K562 (cell line): ENCODE measurements at regions not wholly inside any gene's neighbourhood (a gene's known extent, or its start where the extent isn't known, plus 50 kb on each side); places are given as distances from the start of the nearest gene placed in this dataset.

ENCODE experiments used
- ATAC-seq: fragments of 200-7000 bp; cut with Tn5 transposase; 3 replicates; pipeline ENCODE4 v1.9.1; 2020; ENCODE audit warnings: moderate library complexity
- BruUV-seq: library from RNA; stranded (reverse); fragments of 400-500 nt; replicated peaks from 2 replicates; lab custom pipeline; 2021; lab: Mats Ljungman, UMichigan
- CTCF ChIA-PET: fragments of 300-600 bp; formaldehyde crosslinking; extraction: SDS; loops from one replicate; lab custom pipeline; 2021; ENCODE audit warnings: low intra/inter-chr PET ratio; lab: Yijun Ruan, JAX
- POLR2A ChIA-PET: fragments of 300-600, 350-650 bp; sonication (Branson Sonifier 250); formaldehyde crosslinking; extraction: SDS; loops from one replicate; lab custom pipeline; 2021; ENCODE audit warnings: antibody characterized with exemption, inconsistent platforms; lab: Yijun Ruan, JAX
- DNase-seq, 4 experiments: peaks; one replicate each; pipeline versions ENCODE4 v3.0.0 to v3.0.0-alpha.2; 2011 to 2018; ENCODE audit warnings: low spot score in 3 of 4, mixed read lengths in 3 of 4; ENCODE audit errors: extremely low read depth in 1 of 4
- FAIRE-seq: peaks from 2 replicates; lab custom pipeline; 2011; peaks lifted over from hg19 to GRCh38; lab: Jason Lieb, UNC
- H2AFZ ChIP-seq: 2 replicates; pipeline ENCODE4 v1.6.0; 2011; ENCODE audit warnings: low read depth, low read length, control low read depth, inconsistent platforms
- H3K27ac ChIP-seq: fragments of 200-600 bp; 3 replicates; pipeline ENCODE4 v1.8.0; 2011; ENCODE audit warnings: low read depth, mild to moderate bottlenecking, control low read depth, inconsistent platforms, low read length, moderate library complexity, mixed read lengths; ENCODE audit errors: extremely low read depth
- H3K27me3 ChIP-seq, 2 experiments: fragments of 300-600 bp in 1 of 2; 2 replicates in 1 of 2; 3 replicates in 1 of 2; pipeline versions ENCODE4 v1.6.0 to v1.8.0; 2011; ENCODE audit warnings: inconsistent platforms in 2 of 2, low read length in 2 of 2, mild to moderate bottlenecking in 1 of 2, mixed read lengths in 1 of 2, moderate library complexity in 1 of 2; ENCODE audit not compliant: control insufficient read depth in 2 of 2, insufficient read depth in 2 of 2
- H3K36me3 ChIP-seq: fragments of 300-600 bp; 3 replicates; pipeline ENCODE4 v1.8.0; 2011; ENCODE audit warnings: mild to moderate bottlenecking, low read length, inconsistent platforms; ENCODE audit not compliant: control insufficient read depth, insufficient read depth
- H3K4me1 ChIP-seq, 2 experiments: fragments of 200-600 bp in 1 of 2; replicated peaks in 1 of 2; 2 replicates in 1 of 2; 3 replicates in 1 of 2; pipeline versions ENCODE4 v1.5.1 to v1.8.0; 2011; ENCODE audit warnings: inconsistent platforms in 2 of 2, low read length in 2 of 2, mild to moderate bottlenecking in 1 of 2, mixed read lengths in 1 of 2, moderate library complexity in 1 of 2; ENCODE audit not compliant: control insufficient read depth in 2 of 2, insufficient read depth in 2 of 2
- H3K4me2 ChIP-seq: 2 replicates; pipeline ENCODE4 v1.6.1; 2011; ENCODE audit warnings: low read length, control low read depth, inconsistent platforms, mixed read lengths; ENCODE audit not compliant: insufficient read depth
- H3K4me3 ChIP-seq: fragments of 200-600 bp; sonication (generic), shearing (Covaris generic); 2 replicates; pipeline ENCODE4 v1.5.1; 2016; ENCODE audit warnings: control low read depth, inconsistent platforms
- H3K79me2 ChIP-seq: fragments of 200-600 bp; 3 replicates; pipeline ENCODE4 v1.8.0; 2011; ENCODE audit warnings: low read length, inconsistent platforms; ENCODE audit not compliant: control insufficient read depth, insufficient read depth
- H3K9ac ChIP-seq, 2 experiments: 2 replicates each; pipeline versions ENCODE4 v1.6.0 to v1.6.1; 2011; ENCODE audit warnings: low read depth in 2 of 2, low read length in 2 of 2, control low read depth in 1 of 2, inconsistent platforms in 1 of 2, mild to moderate bottlenecking in 1 of 2, mixed read lengths in 1 of 2; ENCODE audit not compliant: insufficient read depth in 1 of 2
- H3K9me1 ChIP-seq: one replicate; pipeline ENCODE4 v1.6.0; 2011; ENCODE audit warnings: inconsistent platforms, mild to moderate bottlenecking, low read length, moderate library complexity; ENCODE audit not compliant: control insufficient read depth, insufficient read depth
- H3K9me3 ChIP-seq: replicated peaks from 2 replicates; pipeline ENCODE4 v1.5.1; 2011; ENCODE audit warnings: low read depth, low read length, inconsistent platforms; ENCODE audit not compliant: control insufficient read depth, insufficient read depth
- H4K20me1 ChIP-seq: replicated peaks from 2 replicates; pipeline ENCODE4 v1.6.1; 2011; ENCODE audit warnings: low read length, inconsistent platforms, mixed read lengths; ENCODE audit not compliant: control insufficient read depth, insufficient read depth
- CBFA2T2 ChIP-seq: fragments of 450-650 bp; conservative IDR thresholded peaks from 2 replicates; pipeline ENCODE4 v1.6.1; 2017; ENCODE audit warnings: mild to moderate bottlenecking
- E2F3 ChIP-seq: fragments of 250-450 bp; sonication (Bioruptor Pico); IDR thresholded peaks from 2 replicates; pipeline ENCODE4 v1.4.0; 2020; ENCODE audit warnings: mild to moderate bottlenecking
- ETV6 ChIP-seq, 3 experiments: fragments of 150-350 bp in 1 of 3; sonication (generic) in 1 of 3; formaldehyde crosslinking in 1 of 3; IDR thresholded peaks; 2 replicates each; pipeline versions ENCODE4 v1.6.1 to v1.8.0; 2014 to 2022; ENCODE audit warnings: borderline replicate concordance in 2 of 3, low read depth in 2 of 3, antibody characterized with exemption in 1 of 3, low read length in 1 of 3, mild to moderate bottlenecking in 1 of 3, missing genetic modification reagents in 1 of 3
- FOXP1 ChIP-seq: sonication (generic); formaldehyde crosslinking; IDR thresholded peaks from 2 replicates; pipeline ENCODE4 v1.8.0; 2022; ENCODE audit warnings: mild to moderate bottlenecking, missing genetic modification reagents
- HDGF ChIP-seq: fragments of 450-650 bp; IDR thresholded peaks from 2 replicates; pipeline ENCODE4 v1.6.1; 2016
- IFI16 ChIP-seq: fragments of 250-450 bp; sonication (Bioruptor Pico); IDR thresholded peaks from 2 replicates; pipeline ENCODE4 v2.1.2; 2022; ENCODE audit warnings: mild to moderate bottlenecking, inconsistent platforms
- NFRKB ChIP-seq: fragments of 450-650 bp; IDR thresholded peaks from 2 replicates; pipeline ENCODE4 v1.6.1; 2016; ENCODE audit warnings: low read depth
- PHF8 ChIP-seq: fragments of 200-600 bp; sonication (generic); IDR thresholded peaks from 2 replicates; pipeline ENCODE4 v1.6.1; 2012; ENCODE audit warnings: mixed run types, mild to moderate bottlenecking, inconsistent platforms, low read length, moderate library complexity, borderline replicate concordance
- RCOR1 ChIP-seq, 2 experiments: IDR thresholded peaks; 2 replicates each; pipeline ENCODE4 v1.6.1; 2012; ENCODE audit warnings: low read depth in 2 of 2, low read length in 2 of 2, borderline replicate concordance in 1 of 2, improper control_type of control experiment in 1 of 2
- SAP30 ChIP-seq: fragments of 200-600 bp; sonication (generic); IDR thresholded peaks from 2 replicates; pipeline ENCODE4 v1.6.1; 2012; ENCODE audit warnings: borderline replicate concordance, low read depth, mild to moderate bottlenecking, moderate library complexity, low read length, control low read depth, inconsistent platforms; ENCODE audit not compliant: insufficient read depth, poor library complexity, severe bottlenecking
- STAG1 ChIP-seq: sonication (generic); formaldehyde crosslinking; IDR thresholded peaks from 2 replicates; pipeline ENCODE4 v1.5.0; 2020; ENCODE audit warnings: missing genetic modification reagents, borderline replicate concordance
- TEAD4 ChIP-seq, 2 experiments: sonication (generic) in 1 of 2; formaldehyde crosslinking in 1 of 2; IDR thresholded peaks; 2 replicates each; pipeline versions ENCODE4 v1.6.1 to v1.8.0; 2012 to 2022; ENCODE audit warnings: borderline replicate concordance in 1 of 2, inconsistent platforms in 1 of 2, low read length in 1 of 2, mild to moderate bottlenecking in 1 of 2, missing genetic modification reagents in 1 of 2
- TFAM ChIP-seq: fragments of 250-450 bp; sonication (Bioruptor Pico); conservative IDR thresholded peaks from 2 replicates; pipeline ENCODE4 v1.5.0; 2021; ENCODE audit warnings: mild to moderate bottlenecking, moderate library complexity
- THAP12 ChIP-seq: fragments of 250-450 bp; sonication (Bioruptor Pico); IDR thresholded peaks from 2 replicates; pipeline ENCODE4 v1.9.0; 2021; ENCODE audit warnings: mild to moderate bottlenecking, inconsistent platforms
- TSC22D4 ChIP-seq: fragments of 450-650 bp; IDR thresholded peaks from 2 replicates; pipeline ENCODE4 v1.6.1; 2016; ENCODE audit warnings: missing genetic modification characterization, missing biosample characterization, control low read depth
- ZNF347 ChIP-seq: fragments of 450-650 bp; formaldehyde crosslinking; IDR thresholded peaks from 2 replicates; pipeline ENCODE4 v1.4.0; 2020; ENCODE audit warnings: low read depth, mild to moderate bottlenecking, moderate library complexity
- ZSCAN29 ChIP-seq: fragments of 450-650 bp; IDR thresholded peaks from 2 replicates; pipeline ENCODE4 v1.6.1; 2017
- WGBS: fragments of 100-300 bp; shearing (Covaris generic); methylation state at CpG from one replicate; pipeline ENCODE4 v1.1.6; 2016; ENCODE audit warnings: low coverage, mixed read lengths; ENCODE audit not compliant: insufficient coverage; ENCODE audit errors: missing lambda C conversion rate; 5-methylcytosine and 5-hydroxymethylcytosine counted together
- in situ Hi-C: fragments of 300-500 bp; cut with MboI; formaldehyde crosslinking; loops from 4 replicates; pipeline ENCODE4 v1.15.0; 2018; ENCODE audit warnings: inconsistent platforms, mixed read lengths
- intact Hi-C: fragments of 100-400 bp; cut with micrococcal nuclease; formaldehyde crosslinking; loops from 2 replicates; pipeline ENCODE4 v1.14.2; 2022

DNA sequence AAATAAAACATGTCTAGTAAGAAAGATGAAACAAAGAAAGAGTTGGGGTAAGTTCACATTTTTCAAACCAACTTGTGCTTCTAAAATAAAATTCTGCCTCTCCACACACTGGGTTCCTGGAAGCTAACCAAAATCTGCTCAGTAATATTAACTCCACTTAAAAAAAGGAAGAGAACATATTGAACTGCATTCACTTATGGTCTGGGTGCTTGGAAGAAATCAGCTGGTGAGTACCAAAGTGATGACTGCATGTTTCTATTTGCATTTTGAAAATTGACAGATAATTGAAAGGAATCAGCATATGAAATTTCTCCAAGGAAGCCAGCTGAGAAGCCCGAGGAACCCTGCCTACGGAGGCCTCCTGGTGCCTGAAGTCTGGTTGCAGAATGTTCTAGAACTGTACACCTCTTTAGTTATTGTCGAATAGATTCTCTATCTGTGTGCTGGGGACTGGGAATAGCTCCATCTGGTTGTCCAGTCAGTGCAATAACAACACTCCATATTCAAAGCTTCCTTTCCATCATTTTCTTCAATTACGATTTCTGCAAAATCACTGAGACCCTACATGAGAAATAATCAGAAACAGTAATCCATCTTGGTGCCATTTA lies 836.1 kb downstream of the VRK1 start:
- Histone ChIP-seq H3K9me3 (no peaks in the 10 kb centered on the region), H3K27me3 (no peaks in the 10 kb centered on the region), H4K20me1 (no peaks in the 10 kb centered on the region), H3K4me2 (no peak overlapping the region), H3K4me3 (no peak overlapping the region), H3K36me3 (no peaks in the 10 kb centered on the region), H2AFZ (no peak overlapping the region), H3K4me1 (no peaks in the 10 kb centered on the region), H3K79me2 (no peaks in the 10 kb centered on the region), H3K9ac (no peak overlapping the region), H3K27ac (no peak overlapping the region), H3K9me1 (no peaks in the 10 kb centered on the region)
- BruUV-seq, result no TSS peak
- DNase-seq (no peak), FAIRE-seq (no peak), ATAC-seq (no peak)
- in situ Hi-C loops, result no loop called here
- TF ChIP-seq CBFA2T2 (no peak), FOXP1 (CRISPR knock-in tag) (no peak), TEAD4 (IDR thresholded peaks at IDR 0.05; ENCODE audit: low read length) (no peak), TEAD4 (CRISPR knock-in tag; IDR thresholded peaks at IDR 0.05; ENCODE audit: borderline replicate concordance) (no peak), SAP30 (no peak), NFRKB (no peak), ZSCAN29 (no peak), ZNF347 (no peak), HDGF (no peak), IFI16 (CRISPR knock-in tag) (no peak), TSC22D4 (tag) (no peak), RCOR1 (IDR thresholded peaks at IDR 0.05; ENCODE audit: borderline replicate concordance in 1 of 2, low read depth in 2 of 2, low read length in 2 of 2) (no peak), TFAM (no peak), THAP12 (no peak), E2F3 (CRISPR knock-in tag) (no peak), PHF8 (no peak), ETV6 (IDR thresholded peaks at IDR 0.05; ENCODE audit: borderline replicate concordance in 1 of 2, low read depth in 2 of 2, low read length in 1 of 2) (no peak), ETV6 (CRISPR knock-in tag; IDR thresholded peaks at IDR 0.05; ENCODE audit: borderline replicate concordance) (no peak), STAG1 (CRISPR knock-in tag) (no peak)
- intact Hi-C loops, result no loop called here
- POLR2A ChIA-PET, result no interaction called here
- CTCF ChIA-PET, result no interaction called here
- WGBS, result 2% methylated on average over 4 of the region's 4 CpGs
